ENCODE measurements at regions not wholly inside any gene's neighbourhood (a gene's known extent, or its start where the extent isn't known, plus 50 kb on each side); places are given as distances from the start of the nearest gene placed in this dataset.

DNA sequence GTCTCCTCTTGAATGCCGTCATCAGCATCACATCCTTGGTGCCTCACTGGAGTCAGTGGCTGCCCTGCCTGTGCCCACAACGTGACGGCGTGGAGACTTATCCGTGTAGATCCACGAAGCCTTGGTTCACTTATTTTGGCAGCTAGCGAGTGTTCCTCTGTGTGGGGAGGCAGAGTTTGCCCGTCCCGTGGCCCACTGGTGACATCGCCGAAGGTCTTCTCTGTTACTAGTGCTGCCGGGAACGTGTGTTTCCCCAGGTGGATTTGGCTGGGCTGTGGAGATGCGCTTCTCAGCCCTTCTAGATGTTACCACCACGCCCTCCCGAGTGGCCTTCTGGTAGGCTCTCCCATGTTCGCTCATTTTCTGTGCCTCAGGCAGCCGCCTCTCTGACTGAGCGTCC is 169.6 kb downstream of the SEC14L1 start:
- ChIA-PET CTCF (ENCODE audit: partially characterized antibody) (interaction anchor here (1.1 to 2.2 kb wide), 2 partner anchors 12 to 38 kb away, joined by 4 to 6 read pairs; no protein-coding TSS in a partner anchor), POLR2A (ENCODE audit: partially characterized antibody) (no interaction called here)
- Histone ChIP-seq H3K9me3 (ENCODE audit: insufficient read depth in 2 of 2, low read depth in 1 of 2, low read length in 1 of 2) (no peaks in the 10 kb centered on the region), H3K9ac (replicated peaks in 1 of 4; ENCODE audit: extremely low read depth in 1 of 4, low read depth in 3 of 4, low read length in 3 of 4) (no peak overlapping the region), H3K23me2 (ENCODE audit: low read depth, low read length) (no peaks in the 10 kb centered on the region; the same call in 1 of the 2 replicates), H2BK20ac (ENCODE audit: low read length) (no peak overlapping the region), H4K20me1 (replicated peaks in 1 of 2; ENCODE audit: control insufficient read depth in 1 of 2, insufficient read depth in 2 of 2, low read length in 2 of 2) (peaks cover 0 to 11% of the 10 kb centered on the region in 2 experiments), H3K4me2 (ENCODE audit: insufficient read depth in 1 of 2, low read depth in 2 of 2, low read length in 2 of 2) (no peak overlapping the region), H2AK5ac (ENCODE audit: low read depth, low read length) (no peak overlapping the region), H3K14ac (ENCODE audit: insufficient read length) (no peak overlapping the region), H3K23ac (ENCODE audit: insufficient read length) (no peak overlapping the region), H2BK120ac (replicated peaks; ENCODE audit: low read depth, low read length) (no peak overlapping the region), H4K8ac (ENCODE audit: extremely low read depth, insufficient read depth, low read length) (no peak overlapping the region), H3K36me3 (ENCODE audit: control insufficient read depth in 2 of 4, insufficient read depth in 4 of 4, low read length in 3 of 4) (no peaks in the 10 kb centered on the region), H3K79me2 (ENCODE audit: control insufficient read depth in 1 of 2, insufficient read depth in 2 of 2, low read length in 2 of 2) (no peaks in the 10 kb centered on the region; a peak in 1 of 4 replicates), H3K4me3 (ENCODE audit: extremely low read depth in 1 of 4, insufficient read depth in 2 of 4, low read depth in 3 of 4, low read length in 4 of 4) (no peak overlapping the region), H2BK12ac (ENCODE audit: low read depth, low read length) (no peak overlapping the region), H3K27me3 (replicated peaks in 1 of 4; ENCODE audit: control insufficient read depth in 3 of 4, extremely low read depth in 1 of 4, insufficient read depth in 3 of 4, low read length in 3 of 4) (no peaks in the 10 kb centered on the region), H3K18ac (ENCODE audit: extremely low read depth, low read length) (no peak overlapping the region), H2BK5ac (ENCODE audit: low read depth, low read length) (no peak overlapping the region), H3K4ac (replicated peaks; ENCODE audit: insufficient read length, low read depth, low read length) (no peak overlapping the region), H4K5ac (ENCODE audit: insufficient read length, low read depth, low read length) (no peak overlapping the region), H3K56ac (replicated peaks; ENCODE audit: insufficient read length, low read depth, low read length) (no peak overlapping the region), H3K79me1 (ENCODE audit: low read depth, low read length) (peaks cover 4% of the 10 kb centered on the region), H3K4me1 (replicated peaks in 1 of 4; ENCODE audit: control insufficient read depth in 3 of 4, insufficient read depth in 4 of 4, low read length in 3 of 4) (peaks cover 0 to 4% (median 2%) of the 10 kb centered on the region in 4 experiments; a peak in 2 of 7 replicates), H3K27ac (ENCODE audit: low read depth, low read length) (no peak overlapping the region), H4K91ac (replicated peaks; ENCODE audit: insufficient read length, low read length) (no peak overlapping the region), H2BK15ac (ENCODE audit: low read length) (no peak overlapping the region), H2AFZ (ENCODE audit: low read length) (no peak overlapping the region)
- 87% methylated on average over 19 of the region's 19 CpGs; no CpG with 5 or more reads in 1 of the 2 experiments for WGBS, 2 experiments (ENCODE audit: extremely low coverage in 1 of 2, insufficient coverage in 1 of 2, insufficient read length in 1 of 2, insufficient replicate concordance in 2 of 2, low coverage in 1 of 2, low lambda C conversion rate in 2 of 2, missing lambda C conversion rate in 1 of 2)
- no peak for DNase-seq (ENCODE audit: low read depth in 1 of 2, low spot score in 2 of 2)
- FAIRE-seq, result no peak
- TF ChIP-seq, protein P1, sequence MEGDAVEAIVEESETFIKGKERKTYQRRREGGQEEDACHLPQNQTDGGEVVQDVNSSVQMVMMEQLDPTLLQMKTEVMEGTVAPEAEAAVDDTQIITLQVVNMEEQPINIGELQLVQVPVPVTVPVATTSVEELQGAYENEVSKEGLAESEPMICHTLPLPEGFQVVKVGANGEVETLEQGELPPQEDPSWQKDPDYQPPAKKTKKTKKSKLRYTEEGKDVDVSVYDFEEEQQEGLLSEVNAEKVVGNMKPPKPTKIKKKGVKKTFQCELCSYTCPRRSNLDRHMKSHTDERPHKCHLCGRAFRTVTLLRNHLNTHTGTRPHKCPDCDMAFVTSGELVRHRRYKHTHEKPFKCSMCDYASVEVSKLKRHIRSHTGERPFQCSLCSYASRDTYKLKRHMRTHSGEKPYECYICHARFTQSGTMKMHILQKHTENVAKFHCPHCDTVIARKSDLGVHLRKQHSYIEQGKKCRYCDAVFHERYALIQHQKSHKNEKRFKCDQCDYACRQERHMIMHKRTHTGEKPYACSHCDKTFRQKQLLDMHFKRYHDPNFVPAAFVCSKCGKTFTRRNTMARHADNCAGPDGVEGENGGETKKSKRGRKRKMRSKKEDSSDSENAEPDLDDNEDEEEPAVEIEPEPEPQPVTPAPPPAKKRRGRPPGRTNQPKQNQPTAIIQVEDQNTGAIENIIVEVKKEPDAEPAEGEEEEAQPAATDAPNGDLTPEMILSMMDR (IDR thresholded peaks at IDR 0.05; ENCODE audit: control extremely low read depth in 1 of 3, insufficient read depth in 1 of 3, low read depth in 1 of 3, low read length in 3 of 3), result no peak
- TF ChIP-seq SAP30 (IDR thresholded peaks at IDR 0.05; ENCODE audit: insufficient read depth, insufficient replicate concordance, low read length), result no peak
- no peak for TF ChIP-seq POU5F1 (IDR thresholded peaks at IDR 0.05; ENCODE audit: low read depth, low read length)
- TF ChIP-seq GABPA (IDR thresholded peaks at IDR 0.05; ENCODE audit: borderline replicate concordance, insufficient read depth, low read length), result no peak
- no peak for TF ChIP-seq SP1 (IDR thresholded peaks at IDR 0.05; ENCODE audit: low read depth, low read length)
- TF ChIP-seq SIRT6 (IDR thresholded peaks at IDR 0.05; ENCODE audit: low read length), result no peak
- no peak for TF ChIP-seq YY1 (IDR thresholded peaks at IDR 0.05; ENCODE audit: low read depth, low read length)
